Neural crest cell (in vitro differentiated cells): ENCODE measurements at regions not wholly inside any gene's neighbourhood (a gene's known extent, or its start where the extent isn't known, plus 50 kb on each side); places are given as distances from the start of the nearest gene placed in this dataset.

ENCODE experiments used
- DNase-seq: peaks from one replicate; pipeline ENCODE4 v3.0.0; 2021; ENCODE audit warnings: low read depth, mixed read lengths, low spot score
- H3K27ac Mint-ChIP-seq: one replicate; pipeline ENCODE4 v1.8.0; 2021; ENCODE audit warnings: mild to moderate bottlenecking, mixed read lengths; ENCODE audit not compliant: unreplicated experiment
- H3K27me3 Mint-ChIP-seq: 2 replicates; pipeline ENCODE4 v1.8.0; 2021; ENCODE audit warnings: low read depth, mild to moderate bottlenecking, mixed read lengths
- H3K36me3 Mint-ChIP-seq: 2 replicates; pipeline ENCODE4 v1.8.0; 2021; ENCODE audit warnings: low read depth, mild to moderate bottlenecking, mixed read lengths
- H3K4me1 Mint-ChIP-seq: 2 replicates; pipeline ENCODE4 v1.8.0; 2021; ENCODE audit warnings: mixed read lengths
- H3K4me3 Mint-ChIP-seq: one replicate; pipeline ENCODE4 v1.8.0; 2021; ENCODE audit warnings: mild to moderate bottlenecking, mixed read lengths
- H3K9me3 Mint-ChIP-seq: 2 replicates; pipeline ENCODE4 v1.8.0; 2021; ENCODE audit warnings: mixed read lengths
- CTCF ChIP-seq: fragments of 200-600 bp; sonication (generic); conservative IDR thresholded peaks from 2 replicates; pipeline ENCODE4 v1.5.0; 2021; ENCODE audit warnings: antibody characterized with exemption, mild to moderate bottlenecking

DNA sequence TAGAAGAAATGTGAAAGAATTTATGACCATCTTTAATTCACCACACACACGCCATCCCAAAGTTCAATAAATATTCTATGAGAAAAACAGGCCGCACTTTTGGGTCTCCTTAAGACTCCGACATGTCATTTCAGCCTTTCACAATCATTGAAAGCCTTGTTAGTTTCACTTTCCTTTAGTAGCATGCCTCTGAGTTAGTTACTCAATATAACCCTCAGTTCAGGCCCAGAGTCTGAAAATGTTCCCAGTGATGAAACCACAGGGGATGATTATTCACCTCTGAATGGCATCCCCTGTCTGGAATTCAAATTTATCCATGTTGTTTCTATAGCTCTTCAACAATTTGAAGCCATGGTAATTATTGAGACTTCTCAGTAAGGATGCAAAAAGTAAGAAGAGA, 278.1 kb upstream of the NRP1 start:
- Mint-ChIP-seq H3K4me1 (no peaks in the 10 kb centered on the region), H3K9me3 (peaks cover 5% of the 10 kb centered on the region), H3K27me3 (no peaks in the 10 kb centered on the region), H3K27ac (no peak overlapping the region), H3K36me3 (peaks cover 5% of the 10 kb centered on the region), H3K4me3 (no peak overlapping the region)
- no peak for TF ChIP-seq CTCF
- DNase-seq, result no peak

DNA sequence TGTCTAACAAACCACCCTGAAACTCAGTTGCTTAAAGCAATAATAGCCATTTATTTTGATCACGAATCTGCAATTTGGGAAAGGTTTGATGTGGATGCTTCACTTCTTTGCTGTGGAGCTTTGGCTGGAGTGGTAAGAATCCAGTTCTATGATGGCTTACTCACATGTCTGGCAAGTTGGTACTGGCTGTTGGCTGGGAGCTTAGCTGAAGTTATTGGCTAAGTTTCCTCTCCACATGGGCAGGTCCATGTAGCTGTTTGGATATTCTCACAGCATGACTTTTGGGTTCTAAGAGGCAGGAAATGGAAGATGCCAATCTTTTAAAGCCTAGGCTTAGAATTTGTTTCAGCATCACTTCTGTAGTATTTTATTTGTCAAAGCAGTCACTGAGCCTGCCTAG, 277.6 kb upstream of the NRP1 start:
- H3K4me3 Mint-ChIP-seq, result no peak overlapping the region
- no peaks in the 10 kb centered on the region for H3K4me1 Mint-ChIP-seq

GRCh38 chr10:33611423-33611822, 277.0 kb upstream of the NRP1 start:
- peaks cover 5% of the 10 kb centered on the region for H3K9me3 Mint-ChIP-seq
- H3K4me3 Mint-ChIP-seq, result no peak overlapping the region
- DNase-seq, result no peak
- H3K36me3 Mint-ChIP-seq, result peaks cover 5% of the 10 kb centered on the region
- no peak overlapping the region for H3K27ac Mint-ChIP-seq
- H3K4me1 Mint-ChIP-seq, result no peaks in the 10 kb centered on the region
- TF ChIP-seq CTCF, result no peak
- H3K27me3 Mint-ChIP-seq, result no peaks in the 10 kb centered on the region

More for the DNA sequence above, 277.6 kb upstream of the NRP1 start:
- TF ChIP-seq CTCF, result no peak
- H3K36me3 Mint-ChIP-seq, result peaks cover 5% of the 10 kb centered on the region
- no peaks in the 10 kb centered on the region for H3K27me3 Mint-ChIP-seq
- H3K9me3 Mint-ChIP-seq, result peaks cover 5% of the 10 kb centered on the region
- DNase-seq, result no peak
- no peak overlapping the region for H3K27ac Mint-ChIP-seq

DNA sequence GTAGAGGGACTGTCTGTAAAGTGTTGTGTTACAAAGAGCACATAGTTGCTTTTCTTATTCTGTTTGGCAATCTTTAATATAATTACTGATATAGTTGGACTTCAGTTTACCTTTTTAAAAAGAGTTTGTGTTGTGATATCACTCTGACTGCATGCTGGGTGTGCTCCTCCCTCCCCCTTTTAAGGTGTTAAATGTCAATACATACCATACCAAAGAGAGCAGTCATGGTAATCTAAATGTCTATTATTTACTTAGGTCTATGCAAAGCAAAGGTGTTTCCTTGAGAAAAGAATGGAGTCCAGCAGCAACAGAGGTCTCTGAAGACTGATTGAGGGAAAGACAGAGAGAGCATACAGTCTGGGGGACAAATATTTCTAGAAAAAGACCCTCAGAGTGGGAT, 275.1 kb upstream of the NRP1 start:
- TF ChIP-seq CTCF, result no peak
- Mint-ChIP-seq H3K36me3 (peaks cover 5% of the 10 kb centered on the region), H3K27me3 (no peaks in the 10 kb centered on the region), H3K4me3 (no peak overlapping the region), H3K27ac (no peak overlapping the region), H3K9me3 (peaks cover 5% of the 10 kb centered on the region), H3K4me1 (no peaks in the 10 kb centered on the region)
- DNase-seq, result no peak

DNA sequence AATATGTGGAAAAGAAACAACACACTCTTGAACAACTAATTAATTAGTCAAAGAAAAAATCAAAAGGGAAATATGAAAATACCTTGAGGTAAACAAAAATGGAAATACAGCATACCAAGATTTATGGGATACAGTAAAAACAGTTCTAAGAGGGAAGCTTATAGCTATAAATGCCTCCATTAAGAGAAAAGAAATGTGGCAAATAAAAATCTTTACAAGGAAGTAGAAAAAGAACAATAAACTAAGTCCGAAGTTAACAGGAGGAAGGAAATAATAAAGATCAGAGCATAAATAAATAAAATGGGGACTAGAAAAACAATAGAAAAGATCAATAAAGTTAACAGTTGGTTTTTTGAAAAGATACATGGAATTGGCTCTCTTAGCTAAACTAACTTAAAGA, 267.8 kb upstream of the NRP1 start:
- Mint-ChIP-seq H3K4me3 (no peak overlapping the region), H3K4me1 (no peaks in the 10 kb centered on the region), H3K27me3 (no peaks in the 10 kb centered on the region), H3K9me3 (no peaks in the 10 kb centered on the region), H3K36me3 (no peaks in the 10 kb centered on the region), H3K27ac (no peak overlapping the region)
- no peak for TF ChIP-seq CTCF
- DNase-seq, result no peak

GRCh38 chr10:33600381-33600780, 265.9 kb upstream of the NRP1 start:
- H3K27ac Mint-ChIP-seq, result no peak overlapping the region
- H3K9me3 Mint-ChIP-seq, result no peaks in the 10 kb centered on the region
- no peak overlapping the region for H3K4me3 Mint-ChIP-seq
- H3K36me3 Mint-ChIP-seq, result no peaks in the 10 kb centered on the region
- DNase-seq, result no peak
- TF ChIP-seq CTCF, result no peak
- H3K27me3 Mint-ChIP-seq, result no peaks in the 10 kb centered on the region
- H3K4me1 Mint-ChIP-seq, result no peaks in the 10 kb centered on the region
